ENCODE measurements at regions not wholly inside any gene's neighbourhood (a gene's known extent, or its start where the extent isn't known, plus 50 kb on each side); places are given as distances from the start of the nearest gene placed in this dataset.

DNA sequence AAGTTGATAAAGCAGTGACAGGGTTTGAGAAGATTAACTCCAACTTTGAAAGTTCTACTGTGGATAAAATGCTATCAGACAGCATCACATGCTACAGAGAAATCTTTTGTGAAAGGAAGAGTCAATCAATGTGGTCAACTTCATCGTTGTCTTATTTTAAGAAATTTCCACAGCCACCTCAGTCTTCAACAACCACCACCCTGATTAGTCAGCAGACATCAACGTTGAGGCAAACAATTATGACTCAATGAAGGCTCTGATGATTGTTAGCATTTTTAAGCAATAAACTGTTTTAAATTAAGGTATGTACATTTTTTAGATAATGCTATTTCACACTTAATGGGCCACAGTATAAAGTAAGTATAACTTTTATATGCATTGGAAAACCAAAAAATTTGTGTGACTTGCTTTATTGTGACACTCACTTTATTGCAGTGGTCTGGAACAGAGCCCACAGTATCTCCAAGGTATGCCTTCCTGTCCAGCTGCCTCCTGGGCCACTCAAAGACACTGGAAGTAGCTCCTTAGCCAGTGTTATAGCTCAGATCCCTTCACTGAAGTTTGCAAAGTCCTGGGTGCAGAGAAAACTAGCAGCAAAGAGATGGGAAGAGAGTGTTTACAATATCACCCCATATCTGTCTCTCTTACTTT is 293.1 kb downstream of the ARHGAP12 start:
- no peak for DNase-seq

DNA sequence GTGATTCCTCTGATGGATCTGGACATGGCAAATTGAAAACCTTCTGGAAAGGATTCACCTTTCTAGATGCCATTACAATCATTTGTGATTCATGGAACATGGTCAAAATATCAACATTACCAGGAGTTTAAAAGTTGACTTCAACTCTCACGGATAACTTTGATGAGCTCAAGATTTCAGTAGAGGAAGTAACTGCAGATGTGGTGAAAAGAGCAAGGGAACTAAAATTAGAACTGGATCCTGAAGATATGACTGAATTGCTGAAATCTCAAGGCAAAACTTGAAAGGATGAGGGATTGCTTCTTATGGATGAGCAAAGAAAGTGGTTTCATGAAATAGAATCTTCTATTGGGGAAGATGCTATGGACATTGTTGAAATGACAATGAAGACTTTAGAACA is 293.6 kb downstream of the ARHGAP12 start:
- DNase-seq: no peak

DNA sequence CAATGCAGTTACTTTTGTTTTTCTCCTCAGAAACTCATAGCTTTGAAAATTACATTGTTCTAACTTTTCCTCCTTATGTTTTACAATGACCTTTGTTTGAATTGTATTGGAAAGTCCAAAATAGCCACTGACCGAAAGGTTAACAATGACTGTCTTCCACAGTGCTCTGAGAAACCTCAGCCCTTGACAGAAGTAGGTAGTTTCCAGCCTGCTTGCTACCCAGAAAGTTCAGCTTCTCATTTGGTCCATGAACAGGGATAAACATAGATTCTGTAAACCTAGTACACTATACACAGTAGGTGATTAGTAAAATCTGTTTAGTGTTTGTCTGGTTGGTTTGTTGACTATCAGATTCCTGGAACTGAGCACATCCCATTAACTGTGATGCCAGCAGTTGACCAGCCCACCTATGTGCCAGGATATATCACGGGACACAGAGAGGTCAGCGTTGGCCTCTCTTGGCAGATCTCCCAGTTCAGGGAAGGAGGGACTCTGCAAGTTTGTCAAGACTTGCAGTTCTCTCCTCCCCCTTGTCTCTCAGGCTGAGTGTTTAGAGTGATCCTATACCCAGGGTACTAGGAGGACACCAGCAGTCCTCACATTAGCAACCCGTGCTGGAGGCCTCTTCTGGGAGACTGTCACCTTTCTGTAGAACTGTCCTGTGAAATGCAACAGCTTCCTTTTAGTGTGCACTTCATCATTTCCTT is 297.6 kb downstream of the ARHGAP12 start:
- no peak for DNase-seq

DNA sequence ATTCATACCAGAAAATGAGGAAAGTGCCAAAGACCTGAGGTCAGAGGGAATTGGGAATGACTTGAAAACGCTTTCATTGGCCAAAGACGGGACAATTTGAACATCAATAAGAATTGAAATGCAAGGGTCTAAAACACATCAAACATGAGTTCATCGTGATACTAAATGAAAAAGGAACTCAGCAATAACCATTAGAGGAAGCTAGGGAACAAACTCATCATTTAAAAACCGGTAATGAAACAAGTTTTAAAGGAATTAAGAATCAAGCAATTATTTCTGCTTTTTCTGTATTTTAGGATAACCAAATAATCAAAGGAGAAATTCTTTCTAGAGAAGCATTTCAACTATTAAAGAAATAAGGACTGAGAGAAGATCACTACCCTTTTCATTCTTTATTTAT is 303.1 kb downstream of the ARHGAP12 start:
- DNase-seq: no peak

DNA sequence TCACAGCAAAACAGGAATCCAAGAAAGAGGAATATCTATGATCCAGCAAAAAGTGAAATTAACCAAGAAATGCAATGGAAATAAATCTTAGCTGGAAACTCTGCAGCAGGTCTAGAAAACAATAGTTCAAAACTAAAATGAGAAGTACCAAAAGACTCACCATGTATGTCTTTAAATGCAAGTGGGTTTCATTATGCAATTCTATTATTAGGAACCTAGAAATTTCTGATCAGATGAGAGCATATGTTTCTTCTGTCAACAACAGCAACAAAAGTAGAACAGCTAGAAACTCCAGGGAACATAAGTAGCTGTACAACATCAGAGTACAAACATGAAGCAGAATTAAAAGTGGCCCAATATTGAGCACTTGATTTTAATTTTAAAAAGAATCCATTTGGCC is 304.0 kb downstream of the ARHGAP12 start:
- DNase-seq: no peak

DNA sequence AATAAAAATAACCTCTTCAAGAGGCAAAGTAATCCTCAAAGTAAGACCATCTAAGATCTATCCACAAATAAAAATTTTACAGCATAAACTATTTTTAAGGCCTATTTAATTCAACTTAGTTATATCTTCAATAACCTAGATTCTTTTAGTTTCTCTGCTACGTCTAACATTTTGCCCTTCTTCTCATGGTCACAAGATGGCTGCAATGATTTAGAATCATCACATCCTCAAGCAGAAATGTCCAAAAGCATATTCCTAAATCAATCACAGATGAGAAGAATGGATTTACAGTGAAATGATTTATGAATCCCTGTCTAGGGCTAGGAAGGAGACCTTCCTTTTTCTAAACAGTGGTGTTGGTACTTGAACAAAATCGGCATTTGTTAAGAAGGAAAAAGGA is 304.7 kb downstream of the ARHGAP12 start:
- no peak for DNase-seq

DNA sequence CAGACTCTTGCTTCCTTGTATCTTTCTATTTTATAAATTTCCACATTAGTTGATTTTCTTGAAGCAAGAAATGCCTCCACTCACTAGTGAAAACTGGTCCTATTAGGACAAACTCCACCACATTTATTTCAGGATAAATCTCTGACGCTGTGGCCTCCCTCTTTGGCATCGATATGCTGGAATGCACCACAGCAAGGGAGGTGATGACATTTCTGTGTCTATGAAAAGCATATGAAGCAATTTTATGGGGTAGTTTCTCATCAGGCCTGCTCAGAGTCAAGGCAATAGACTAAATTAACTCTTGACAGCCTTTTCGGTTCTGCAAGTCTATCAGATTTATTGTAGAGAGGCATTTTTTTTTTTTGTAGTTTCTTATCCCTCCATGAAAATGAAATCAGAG is 304.4 kb downstream of the ZEB1 start:
- no peak for DNase-seq

DNA sequence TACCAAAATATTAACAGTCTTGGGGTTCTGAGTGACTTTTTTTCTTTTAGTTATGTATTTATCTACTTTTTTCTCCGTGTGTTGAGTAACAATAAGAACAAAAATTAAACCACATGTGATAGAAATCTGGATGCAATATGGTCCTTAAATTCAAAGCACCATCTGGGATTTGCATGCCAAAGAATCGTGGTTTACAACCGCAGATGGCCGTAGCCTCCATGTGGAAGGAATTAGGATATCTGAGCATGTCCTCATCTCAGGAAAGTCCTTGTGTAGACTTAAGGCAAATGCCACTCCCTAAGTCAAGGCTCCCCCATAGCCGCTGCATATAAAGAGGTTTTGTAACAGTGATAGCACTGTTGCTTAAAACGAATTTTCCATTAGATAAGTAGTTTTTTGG is 304.0 kb downstream of the ZEB1 start:
- no peak for DNase-seq

DNA sequence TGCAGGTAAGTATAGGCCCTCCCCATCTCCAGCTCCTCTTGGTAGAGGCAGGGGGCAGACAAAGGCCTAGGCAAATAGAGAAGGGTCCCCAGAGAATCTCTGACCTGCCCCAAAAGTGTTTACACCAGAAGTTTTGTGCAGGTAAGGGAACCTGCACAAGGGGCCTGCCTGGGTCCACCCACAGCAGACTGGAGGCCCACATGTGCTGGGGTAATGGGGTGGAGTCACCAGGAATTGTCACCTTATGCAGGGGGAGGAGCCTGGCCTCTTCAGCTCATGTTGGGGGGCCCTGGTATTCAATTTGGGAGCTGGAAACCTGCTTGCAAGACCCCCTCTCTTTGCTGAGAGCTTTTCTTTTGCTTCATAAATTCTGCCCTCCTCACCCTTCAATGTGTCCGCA is 302.7 kb downstream of the ZEB1 start:
- no peak for DNase-seq

DNA sequence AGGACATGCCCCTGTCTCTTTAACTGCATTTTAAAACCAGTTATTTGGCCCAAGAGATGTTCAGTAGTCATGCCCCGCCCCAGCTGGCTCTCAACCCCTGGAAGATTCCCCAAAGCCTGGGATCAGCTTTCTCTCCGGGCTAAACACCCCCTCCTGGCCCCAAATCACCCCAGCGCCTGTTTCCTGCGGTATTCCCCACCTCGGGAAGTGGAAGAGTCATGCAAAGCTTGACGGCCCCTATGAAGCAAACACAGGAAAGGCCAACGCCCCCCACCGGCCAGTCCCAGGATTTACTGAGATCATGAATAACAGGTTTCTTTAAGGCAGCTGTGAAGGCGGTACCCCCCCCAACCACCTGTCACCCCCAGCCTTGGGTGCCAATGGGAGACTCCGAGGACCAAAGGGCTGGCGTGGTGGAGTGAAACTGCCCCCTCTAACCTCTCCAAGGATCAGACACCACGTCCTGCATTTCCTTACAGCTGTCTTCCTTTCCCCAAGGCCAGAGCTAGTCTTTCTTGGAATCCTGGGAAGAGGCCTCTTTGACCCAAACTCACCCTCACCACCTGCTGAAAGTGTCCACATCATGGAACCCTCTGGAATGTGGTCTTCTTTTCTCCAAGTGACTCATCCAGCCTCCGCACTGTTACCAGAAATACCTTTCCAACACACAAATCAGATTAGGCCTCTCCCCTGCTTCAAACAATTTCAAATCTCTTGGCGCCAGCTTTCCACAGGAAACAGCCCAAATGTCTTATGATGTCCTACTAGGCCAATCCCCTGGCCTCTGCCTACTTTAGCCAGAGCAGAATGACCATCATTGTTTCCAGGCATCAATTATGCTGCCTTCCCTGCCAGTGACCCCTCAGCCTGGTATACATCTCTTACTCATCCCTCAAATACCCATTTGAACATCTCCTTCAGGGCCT is 301.5 kb downstream of the ZEB1 start:
- DNase-seq: no peak

DNA sequence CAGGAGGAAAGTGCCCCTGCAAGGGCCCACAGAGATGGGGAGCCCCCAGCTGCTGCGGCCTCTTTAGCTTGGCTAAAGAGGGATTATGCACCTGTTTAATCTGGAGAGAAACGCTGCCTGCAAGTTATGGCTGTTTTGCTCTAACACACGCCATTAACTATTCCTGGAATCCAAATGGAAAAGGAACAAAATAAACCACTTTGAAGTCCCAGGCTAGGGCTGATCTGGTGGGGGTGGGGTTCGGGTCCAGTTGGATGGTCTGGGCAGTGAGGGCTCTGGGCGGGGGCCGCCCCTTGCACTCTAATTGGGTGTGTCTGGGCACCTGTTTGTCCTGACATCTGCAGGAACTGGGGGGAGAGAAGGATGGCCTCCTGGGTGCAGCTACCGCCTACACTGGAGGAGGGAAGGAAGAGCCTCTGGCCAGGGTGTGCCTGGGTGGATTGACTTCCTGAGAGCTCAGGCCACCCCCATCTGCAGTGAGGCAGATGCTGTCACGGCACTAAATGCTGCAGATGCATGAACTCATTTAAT is 300.6 kb downstream of the ZEB1 start:
- DNase-seq: no peak

DNA sequence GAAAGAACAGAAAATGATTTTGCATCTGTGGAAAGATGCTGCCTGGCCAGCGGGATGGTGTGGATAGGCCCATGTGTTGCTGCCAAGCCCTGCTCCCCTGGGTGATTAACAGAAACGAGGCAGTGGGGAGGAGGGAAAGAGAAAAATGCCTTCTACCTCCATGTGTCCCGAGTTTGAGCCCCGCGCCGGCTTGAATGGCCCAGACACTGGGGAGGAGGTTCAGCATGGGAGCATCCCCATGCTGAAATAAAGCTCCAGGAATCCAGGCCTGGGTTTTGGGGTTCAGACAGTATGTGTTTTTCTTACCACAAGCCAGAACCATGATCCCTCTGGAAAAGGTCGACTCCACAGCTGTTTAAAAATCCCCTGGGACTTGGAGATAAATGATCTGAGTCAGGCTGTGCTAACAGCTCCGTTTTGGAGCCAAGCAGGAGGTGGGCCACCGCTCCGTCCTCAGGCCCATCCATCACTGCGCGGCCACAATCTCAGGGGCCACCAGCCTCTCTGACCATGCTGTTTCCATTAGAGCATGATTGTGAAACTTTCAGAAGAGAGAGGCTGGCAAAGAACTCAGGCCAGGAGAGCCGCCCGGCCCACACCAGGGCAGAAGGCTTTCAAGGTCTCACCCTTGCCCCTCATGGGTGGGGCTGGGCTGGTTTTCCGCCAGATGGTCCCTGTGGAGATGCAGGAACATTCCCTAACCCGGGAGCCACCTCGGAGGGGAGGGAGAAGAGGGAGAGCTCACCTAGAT is 299.7 kb downstream of the ZEB1 start:
- no peak for DNase-seq

DNA sequence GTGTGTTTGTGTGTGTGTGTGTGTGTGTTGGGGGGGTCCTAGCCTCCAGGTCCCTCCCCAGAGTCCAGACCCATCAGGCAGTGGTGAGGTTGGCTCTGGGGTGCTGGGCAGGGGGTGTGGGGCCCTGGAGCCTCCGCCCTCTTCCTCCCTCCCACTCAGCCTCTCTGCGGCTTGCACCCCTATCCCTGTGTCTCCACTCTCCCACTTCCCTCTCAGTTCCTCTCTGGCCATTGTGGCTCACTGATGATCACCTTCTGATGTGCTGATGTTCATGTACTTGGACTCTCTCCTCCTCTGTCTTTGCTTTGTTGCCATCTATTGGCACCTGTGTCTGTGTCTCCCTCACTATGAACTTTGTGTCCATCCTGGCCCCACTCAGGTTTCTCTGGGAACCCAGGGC is 298.7 kb downstream of the ZEB1 start:
- DNase-seq: no peak

DNA sequence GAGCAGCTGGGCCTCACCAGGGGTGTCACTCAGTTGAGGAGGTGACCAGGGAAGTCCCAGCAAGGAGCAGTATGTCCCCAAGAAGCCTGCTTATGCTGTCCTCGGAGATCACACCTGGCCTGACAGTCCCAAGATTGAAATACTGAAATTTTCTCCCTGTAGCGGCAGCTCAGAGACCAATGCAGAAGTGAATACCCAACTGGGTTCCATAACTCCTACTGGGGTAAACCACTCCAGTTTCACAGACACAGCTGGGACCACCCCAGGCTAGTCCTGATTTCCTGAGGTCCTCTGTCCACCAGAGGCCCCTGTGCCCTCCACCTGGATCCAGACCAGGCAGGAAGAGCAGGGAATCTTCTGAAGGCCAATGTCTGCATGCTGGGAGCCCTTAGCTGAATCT is 298.1 kb downstream of the ZEB1 start:
- no peak for DNase-seq

DNA sequence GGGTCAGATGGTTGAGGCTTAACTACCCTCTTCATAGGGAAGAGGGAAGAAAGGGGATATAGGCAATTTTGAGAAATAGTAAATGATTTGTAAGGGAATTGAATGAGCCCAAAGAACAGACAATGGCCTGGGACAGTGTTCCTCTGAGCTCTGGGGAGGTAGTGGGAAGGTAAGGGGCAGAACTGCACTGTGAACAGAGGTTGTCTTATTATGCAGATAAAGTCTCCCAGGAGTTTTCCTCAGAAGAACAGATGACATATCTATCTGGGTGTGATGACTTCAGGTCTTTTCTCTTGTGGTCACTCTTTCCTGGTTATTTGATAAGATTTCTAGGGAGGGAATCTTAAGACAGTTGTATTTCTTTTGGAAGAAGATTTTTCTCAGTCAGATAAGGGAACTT is 296.1 kb downstream of the ZEB1 start:
- no peak for DNase-seq

DNA sequence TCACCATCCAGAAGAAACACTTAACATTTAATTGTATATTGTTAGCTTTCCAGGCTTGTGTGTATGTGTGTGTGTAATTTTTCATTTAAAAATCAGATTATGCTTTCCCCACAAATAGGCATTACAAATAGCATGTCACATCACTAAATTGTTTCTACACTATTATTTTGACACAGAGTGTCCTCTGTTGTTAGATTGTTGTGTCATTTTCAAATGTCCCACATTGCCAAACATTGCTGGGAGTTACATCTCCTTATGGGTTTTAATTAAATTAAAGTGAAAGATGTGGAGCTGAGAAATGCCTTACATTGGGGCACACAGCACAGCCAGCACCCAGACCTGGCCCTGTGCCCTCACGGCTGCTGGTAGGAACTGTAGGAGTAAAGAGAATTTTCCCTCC is 295.6 kb downstream of the ZEB1 start:
- no peak for DNase-seq

DNA sequence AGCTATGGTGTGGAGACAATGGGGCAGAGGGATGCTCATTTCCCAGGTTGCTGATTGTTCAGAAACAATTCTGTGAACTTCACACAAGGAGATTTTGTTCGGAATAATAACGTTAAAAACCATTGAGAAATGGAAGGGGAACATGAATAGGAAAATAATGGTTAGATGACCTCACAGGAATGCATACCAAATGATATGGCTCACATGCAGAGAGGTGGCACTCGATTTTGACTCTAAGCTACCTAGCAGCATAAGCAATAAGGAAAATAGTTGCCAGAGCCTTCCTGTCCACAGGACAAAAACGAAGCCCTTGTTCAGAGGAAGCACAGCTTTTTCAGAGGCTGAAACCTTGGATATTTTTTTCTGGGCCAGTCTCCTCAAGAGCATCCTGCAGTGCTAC is 293.1 kb downstream of the ZEB1 start:
- no peak for DNase-seq

DNA sequence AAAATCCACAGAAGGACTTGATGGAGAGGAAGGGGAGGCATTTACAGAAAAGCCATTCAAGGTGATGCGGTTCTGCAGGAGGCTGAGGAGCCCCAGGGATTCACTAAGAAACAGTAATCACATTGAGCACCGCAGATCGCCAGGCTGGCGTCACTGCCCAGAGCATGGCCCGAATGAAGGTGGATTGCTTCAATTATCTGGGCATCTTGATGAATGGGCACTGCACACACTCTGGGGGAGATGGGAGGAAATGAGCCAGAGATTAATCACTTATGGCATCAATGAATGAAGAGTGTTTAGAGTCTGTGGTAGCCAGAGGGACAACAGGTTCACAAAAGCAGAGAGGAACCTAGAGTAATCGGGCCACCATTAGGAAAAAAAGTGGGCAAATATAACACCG is 292.1 kb downstream of the ZEB1 start:
- no peak for DNase-seq

DNA sequence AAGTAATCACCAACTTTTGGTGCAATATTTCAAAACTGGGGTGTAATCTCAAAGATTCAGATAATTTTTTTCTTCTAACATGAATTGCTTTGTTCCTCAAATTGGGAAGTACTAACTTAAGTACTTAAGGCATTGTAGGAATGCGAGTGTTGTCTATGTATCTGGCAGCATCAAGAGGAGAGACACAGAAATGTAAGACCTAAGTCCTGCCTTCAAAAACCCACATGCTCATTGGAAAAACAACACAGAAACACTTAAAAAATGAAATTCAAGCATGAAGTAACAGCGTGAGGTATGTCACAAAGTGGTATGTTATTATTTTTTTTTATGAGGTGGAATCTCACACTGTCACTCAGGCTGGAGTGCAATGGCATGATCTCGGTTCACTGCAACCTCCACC is 288.5 kb downstream of the ZEB1 start:
- DNase-seq: no peak

DNA sequence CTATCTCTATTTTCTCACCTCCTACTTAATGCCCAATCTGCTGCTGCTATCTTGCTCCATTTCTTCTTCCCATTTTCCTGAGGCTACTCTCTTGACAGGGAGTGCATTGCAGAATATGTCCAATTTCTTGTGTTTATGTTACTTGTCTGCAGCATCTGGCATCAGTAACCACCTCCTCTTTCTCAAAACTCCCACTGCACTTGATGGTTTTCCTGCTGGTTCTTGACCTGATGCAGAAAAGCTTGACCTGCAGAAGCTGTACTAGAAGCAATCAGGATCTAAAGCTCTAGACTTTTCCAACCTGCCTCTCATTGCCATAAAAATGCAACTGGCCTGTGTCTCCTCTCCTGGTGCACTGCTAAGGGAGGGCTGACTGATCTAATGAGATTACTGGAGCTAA is 287.8 kb downstream of the ZEB1 start:
- DNase-seq: no peak

DNA sequence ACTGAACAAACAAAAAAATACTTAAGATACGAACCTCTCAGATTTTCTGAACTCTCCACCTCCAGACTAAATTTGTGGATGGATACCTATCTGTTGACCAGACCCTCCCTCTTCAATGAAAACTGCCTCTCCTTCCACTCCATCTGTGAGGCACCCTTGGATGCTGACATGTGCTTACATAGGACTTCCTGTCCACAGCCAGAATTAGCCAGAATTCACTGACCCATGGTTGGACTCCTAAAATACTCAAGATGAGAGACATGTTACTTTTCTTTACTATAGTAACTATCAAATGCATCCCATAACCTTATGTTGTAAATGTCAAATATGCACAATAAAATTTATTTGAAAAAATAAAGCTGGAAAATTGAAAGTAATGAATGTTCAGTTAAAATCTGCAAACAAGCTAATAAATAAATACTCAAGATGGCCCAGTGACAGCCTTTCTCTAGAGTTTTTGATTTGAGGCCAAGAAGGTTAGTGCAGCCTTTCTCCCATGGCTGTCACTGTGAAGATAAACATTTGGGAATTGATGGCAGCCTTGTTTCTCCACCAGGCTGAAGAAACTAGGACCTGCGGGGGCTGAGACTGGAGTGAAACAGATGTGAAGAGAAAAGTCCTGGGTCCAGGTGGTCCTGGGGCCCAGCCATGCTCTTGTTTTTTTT is 287.0 kb downstream of the ZEB1 start:
- no peak for DNase-seq

DNA sequence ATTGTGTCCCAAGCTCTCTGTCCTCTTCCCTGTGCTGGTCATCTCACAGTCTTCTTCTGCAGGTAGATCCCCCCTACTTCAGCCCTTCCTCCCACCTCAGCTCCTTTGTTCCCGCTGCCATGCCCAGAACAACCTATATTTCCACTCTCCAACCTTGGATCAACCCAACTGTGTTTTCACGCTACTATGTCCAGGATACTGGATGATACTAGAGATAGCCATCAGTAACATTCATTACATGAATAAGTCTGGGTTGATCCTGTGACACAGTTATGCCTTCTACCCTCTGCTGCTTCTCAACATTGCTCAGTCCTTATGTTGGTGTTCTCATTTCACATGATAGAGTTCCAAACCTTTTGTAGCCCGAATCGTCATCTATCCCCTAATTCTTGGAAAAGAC is 286.4 kb downstream of the ZEB1 start:
- no peak for DNase-seq

Measured in kidney glomerular epithelial cell (primary cell).